ENCODE measurements at regions not wholly inside any gene's neighbourhood (a gene's known extent, or its start where the extent isn't known, plus 50 kb on each side); places are given as distances from the start of the nearest gene placed in this dataset.

- TF ChIP-seq CTCF (IDR thresholded peaks at IDR 0.05; ENCODE audit: low read length), result no peak
- no peak for TF ChIP-seq EZH2 (optimal IDR thresholded peaks at IDR 0.05; ENCODE audit: low read depth, low read length)
Observed at GRCh38 chr4:188206783-188207182, 67.5 kb downstream of the TRIML1 start.
